Keratinocyte (primary cell): ENCODE measurements at regions not wholly inside any gene's neighbourhood (a gene's known extent, or its start where the extent isn't known, plus 50 kb on each side); places are given as distances from the start of the nearest gene placed in this dataset.
"Not testable (repeated sequence)": the region's sequence is repeated elsewhere in the genome, so short reads cannot be mapped to it uniquely, and the experiment has no call there.

Experiments
- DNase-seq: peaks from one replicate; pipeline ENCODE4 v3.0.0-alpha.2; 2011; ENCODE audit warnings: low read depth, missing footprints, low spot score
- FAIRE-seq: peaks from 2 replicates; lab custom pipeline; 2011; peaks lifted over from hg19 to GRCh38; lab: Jason Lieb, UNC
- H2AFZ ChIP-seq: 2 replicates; pipeline ENCODE4 v1.6.0; 2012; ENCODE audit warnings: low read length, control low read depth, inconsistent platforms; ENCODE audit not compliant: control insufficient read depth
- H3K27ac ChIP-seq: 2 replicates; pipeline ENCODE4 v1.5.1; 2011; ENCODE audit warnings: low read length; ENCODE audit not compliant: control insufficient read depth, insufficient read depth
- H3K27me3 ChIP-seq: 3 replicates; pipeline ENCODE4 v1.6.0; 2011; ENCODE audit warnings: low read length; ENCODE audit not compliant: control insufficient read depth, insufficient read depth; ENCODE audit errors: extremely low read depth
- H3K36me3 ChIP-seq, 2 experiments: 2 replicates in 1 of 2; 3 replicates in 1 of 2; pipeline ENCODE4 v1.5.1; 2011; ENCODE audit warnings: low read length in 2 of 2, mild to moderate bottlenecking in 1 of 2; ENCODE audit not compliant: control insufficient read depth in 2 of 2, insufficient read depth in 2 of 2; ENCODE audit errors: extremely low read depth in 1 of 2
- H3K4me1 ChIP-seq: 3 replicates; pipeline ENCODE4 v1.5.1; 2011; ENCODE audit warnings: low read length; ENCODE audit not compliant: control insufficient read depth, insufficient read depth; ENCODE audit errors: extremely low read depth
- H3K4me2 ChIP-seq: 3 replicates; pipeline ENCODE4 v1.6.0; 2011; ENCODE audit warnings: low read depth, low read length; ENCODE audit not compliant: control insufficient read depth, insufficient read depth; ENCODE audit errors: extremely low read depth
- H3K4me3 ChIP-seq, 3 experiments: fragments of 200-600 bp in 1 of 3; sonication (generic) in 1 of 3; 2 replicates in 2 of 3; 3 replicates in 1 of 3; pipeline ENCODE4 v1.5.1; 2011 to 2016; ENCODE audit warnings: low read length in 3 of 3, mild to moderate bottlenecking in 3 of 3, control low read depth in 2 of 3, inconsistent platforms in 1 of 3, low read depth in 1 of 3, mixed read lengths in 1 of 3, mixed run types in 1 of 3, moderate library complexity in 1 of 3; ENCODE audit not compliant: control insufficient read depth in 2 of 3, insufficient read depth in 2 of 3; ENCODE audit errors: extremely low read depth in 1 of 3
- H3K79me2 ChIP-seq: 2 replicates; pipeline ENCODE4 v1.6.0; 2012; ENCODE audit warnings: low read length; ENCODE audit not compliant: control insufficient read depth, insufficient read depth
- H3K9ac ChIP-seq: 3 replicates; pipeline ENCODE4 v1.6.0; 2011; ENCODE audit warnings: low read length; ENCODE audit not compliant: control insufficient read depth, insufficient read depth; ENCODE audit errors: extremely low read depth
- H3K9me1 ChIP-seq: 3 replicates; pipeline ENCODE4 v1.6.0; 2011; ENCODE audit warnings: low read length; ENCODE audit not compliant: control insufficient read depth, insufficient read depth; ENCODE audit errors: extremely low read depth
- H3K9me3 ChIP-seq: 2 replicates; pipeline ENCODE4 v1.5.1; 2012; ENCODE audit warnings: low read depth, low read length; ENCODE audit not compliant: control insufficient read depth
- H4K20me1 ChIP-seq: 3 replicates; pipeline ENCODE4 v1.6.0; 2011; ENCODE audit warnings: low read length; ENCODE audit not compliant: control insufficient read depth, insufficient read depth; ENCODE audit errors: extremely low read depth
- EZH2 ChIP-seq: IDR thresholded peaks from one replicate; pipeline ENCODE4 v1.6.1; 2012; ENCODE audit warnings: inconsistent platforms, mild to moderate bottlenecking, low read length, moderate library complexity
- dilution Hi-C: fragments of 300-500 bp; cut with MboI; formaldehyde crosslinking; loops from one replicate; pipeline ENCODE4 v1.7.0; 2020; ENCODE audit warnings: low sequenced_read_pairs; ENCODE audit not compliant: extremely low pct_ligation_motif_present
- TF ChIP-seq, protein P1 (sequence below), 3 experiments: IDR thresholded peaks in 1 of 3; conservative IDR thresholded peaks in 1 of 3; optimal IDR thresholded peaks in 1 of 3; 2 replicates in 2 of 3; 3 replicates in 1 of 3; pipeline versions ENCODE3 to v1.5.1; 2011; ENCODE audit warnings: low read length in 3 of 3, mild to moderate bottlenecking in 3 of 3, moderate library complexity in 2 of 3, control low read depth in 1 of 3, inconsistent platforms in 1 of 3; ENCODE audit not compliant: insufficient read depth in 2 of 3; ENCODE audit errors: extremely low read depth in 1 of 3

DNA sequence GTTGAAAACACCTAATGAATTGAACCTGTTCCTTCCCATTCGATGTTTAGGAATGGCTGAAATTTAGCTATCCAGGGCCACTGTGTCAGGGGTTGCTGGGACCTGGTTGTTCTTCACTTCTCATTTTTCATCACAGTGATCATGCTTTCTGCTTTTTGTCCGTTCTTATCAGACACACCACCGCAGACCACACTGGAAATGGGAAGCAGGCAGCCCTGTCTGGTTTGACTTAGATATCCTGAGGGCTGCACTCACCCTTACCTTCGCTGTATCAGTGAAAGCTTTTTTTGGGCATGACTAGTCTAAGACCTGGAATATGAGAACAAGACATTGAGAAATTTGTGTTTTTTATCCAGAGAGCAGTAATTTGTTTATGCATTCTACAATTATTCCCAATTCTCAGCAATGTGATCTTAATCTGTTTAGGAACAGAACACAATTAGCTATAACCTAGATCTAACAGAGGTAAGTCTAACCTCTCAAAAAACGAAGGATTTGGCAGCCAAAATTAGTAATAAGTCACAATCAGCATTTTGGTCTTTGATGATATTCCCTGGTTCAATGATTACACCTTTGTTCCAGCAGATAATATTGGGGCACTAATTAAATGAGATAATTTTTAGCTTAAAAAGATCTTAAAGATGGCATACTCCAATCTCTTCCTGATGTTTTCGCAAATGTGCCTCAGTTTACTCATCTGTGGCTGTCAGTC is 126.0 kb upstream of the GOT2 start:
- Histone ChIP-seq H3K79me2 (no peaks in the 10 kb centered on the region), H2AFZ (no peak overlapping the region), H3K27me3 (no peaks in the 10 kb centered on the region), H3K36me3 (no peaks in the 10 kb centered on the region), H3K4me3 (no peak overlapping the region), H3K27ac (no peak overlapping the region), H3K9me1 (no peaks in the 10 kb centered on the region), H3K4me1 (no peaks in the 10 kb centered on the region), H4K20me1 (no peaks in the 10 kb centered on the region), H3K4me2 (no peak overlapping the region), H3K9me3 (no peaks in the 10 kb centered on the region), H3K9ac (no peak overlapping the region)
- TF ChIP-seq EZH2, result no peak
- TF ChIP-seq, protein P1, sequence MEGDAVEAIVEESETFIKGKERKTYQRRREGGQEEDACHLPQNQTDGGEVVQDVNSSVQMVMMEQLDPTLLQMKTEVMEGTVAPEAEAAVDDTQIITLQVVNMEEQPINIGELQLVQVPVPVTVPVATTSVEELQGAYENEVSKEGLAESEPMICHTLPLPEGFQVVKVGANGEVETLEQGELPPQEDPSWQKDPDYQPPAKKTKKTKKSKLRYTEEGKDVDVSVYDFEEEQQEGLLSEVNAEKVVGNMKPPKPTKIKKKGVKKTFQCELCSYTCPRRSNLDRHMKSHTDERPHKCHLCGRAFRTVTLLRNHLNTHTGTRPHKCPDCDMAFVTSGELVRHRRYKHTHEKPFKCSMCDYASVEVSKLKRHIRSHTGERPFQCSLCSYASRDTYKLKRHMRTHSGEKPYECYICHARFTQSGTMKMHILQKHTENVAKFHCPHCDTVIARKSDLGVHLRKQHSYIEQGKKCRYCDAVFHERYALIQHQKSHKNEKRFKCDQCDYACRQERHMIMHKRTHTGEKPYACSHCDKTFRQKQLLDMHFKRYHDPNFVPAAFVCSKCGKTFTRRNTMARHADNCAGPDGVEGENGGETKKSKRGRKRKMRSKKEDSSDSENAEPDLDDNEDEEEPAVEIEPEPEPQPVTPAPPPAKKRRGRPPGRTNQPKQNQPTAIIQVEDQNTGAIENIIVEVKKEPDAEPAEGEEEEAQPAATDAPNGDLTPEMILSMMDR (optimal IDR thresholded peaks at IDR 0.05 in 1 of 3, IDR thresholded peaks at IDR 0.05 in 1 of 3, conservative IDR thresholded peaks at IDR 0.05 in 1 of 3; ENCODE audit: extremely low read depth in 1 of 3, insufficient read depth in 2 of 3, low read length in 3 of 3), result no peak
- no peak for FAIRE-seq
- dilution Hi-C loops, result no loop called here
- no peak for DNase-seq

DNA sequence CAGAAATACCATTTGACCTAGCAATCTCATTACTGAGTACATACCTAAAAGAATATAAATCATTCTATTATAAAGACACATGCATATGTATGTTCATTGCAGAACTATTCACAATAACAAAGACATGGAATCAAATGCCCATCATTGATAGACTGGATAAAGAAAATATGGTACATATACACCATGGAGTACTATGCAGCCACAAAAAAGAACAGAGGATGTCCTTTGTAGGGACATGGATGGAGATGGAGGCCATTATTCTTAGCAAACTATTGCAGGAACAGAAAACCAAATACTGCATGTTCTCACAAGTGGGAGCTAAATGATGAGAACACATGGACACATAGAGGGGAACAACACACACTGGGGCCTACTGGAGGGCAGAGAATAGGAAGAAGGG is 124.5 kb upstream of the GOT2 start:
- dilution Hi-C loops, H4K20me1 ChIP-seq, H2AFZ ChIP-seq, H3K27me3 ChIP-seq, FAIRE-seq, DNase-seq, H3K9me1 ChIP-seq, H3K9ac ChIP-seq, H3K4me1 ChIP-seq, H3K4me3 ChIP-seq, H3K27ac ChIP-seq, H3K36me3 ChIP-seq, H3K79me2 ChIP-seq, H3K9me3 ChIP-seq, H3K4me2 ChIP-seq: not testable (repeated sequence)
